ENCODE measurements at regions not wholly inside any gene's neighbourhood (a gene's known extent, or its start where the extent isn't known, plus 50 kb on each side); places are given as distances from the start of the nearest gene placed in this dataset.

DNA sequence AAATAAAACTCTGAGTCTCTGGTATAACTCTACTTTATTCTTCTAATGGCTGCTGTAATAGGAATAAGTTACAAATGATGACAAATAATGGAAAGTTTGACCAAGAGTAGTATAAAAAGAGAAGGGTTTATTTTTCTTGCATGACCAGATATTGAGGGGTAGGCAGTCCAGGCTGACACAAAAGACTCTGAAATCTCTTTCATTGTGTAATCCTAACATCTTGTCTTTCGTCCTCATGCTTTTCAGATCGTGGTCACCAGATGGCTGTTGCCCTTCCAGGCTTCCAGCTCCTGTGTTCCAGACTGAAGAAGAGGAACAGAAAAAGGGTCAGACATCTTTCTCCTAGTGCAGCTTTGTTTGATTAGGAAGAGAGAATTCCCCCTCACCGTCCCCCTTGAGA is 176.9 kb upstream of the GK2 start:
- TF ChIP-seq, protein P1, sequence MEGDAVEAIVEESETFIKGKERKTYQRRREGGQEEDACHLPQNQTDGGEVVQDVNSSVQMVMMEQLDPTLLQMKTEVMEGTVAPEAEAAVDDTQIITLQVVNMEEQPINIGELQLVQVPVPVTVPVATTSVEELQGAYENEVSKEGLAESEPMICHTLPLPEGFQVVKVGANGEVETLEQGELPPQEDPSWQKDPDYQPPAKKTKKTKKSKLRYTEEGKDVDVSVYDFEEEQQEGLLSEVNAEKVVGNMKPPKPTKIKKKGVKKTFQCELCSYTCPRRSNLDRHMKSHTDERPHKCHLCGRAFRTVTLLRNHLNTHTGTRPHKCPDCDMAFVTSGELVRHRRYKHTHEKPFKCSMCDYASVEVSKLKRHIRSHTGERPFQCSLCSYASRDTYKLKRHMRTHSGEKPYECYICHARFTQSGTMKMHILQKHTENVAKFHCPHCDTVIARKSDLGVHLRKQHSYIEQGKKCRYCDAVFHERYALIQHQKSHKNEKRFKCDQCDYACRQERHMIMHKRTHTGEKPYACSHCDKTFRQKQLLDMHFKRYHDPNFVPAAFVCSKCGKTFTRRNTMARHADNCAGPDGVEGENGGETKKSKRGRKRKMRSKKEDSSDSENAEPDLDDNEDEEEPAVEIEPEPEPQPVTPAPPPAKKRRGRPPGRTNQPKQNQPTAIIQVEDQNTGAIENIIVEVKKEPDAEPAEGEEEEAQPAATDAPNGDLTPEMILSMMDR (IDR thresholded peaks at IDR 0.05), result no peak
- no peak for TF ChIP-seq EP300 (IDR thresholded peaks at IDR 0.05)

All from gastroesophageal sphincter (tissue), 3 donors.